ENCODE measurements at regions not wholly inside any gene's neighbourhood (a gene's known extent, or its start where the extent isn't known, plus 50 kb on each side); places are given as distances from the start of the nearest gene placed in this dataset.

DNA sequence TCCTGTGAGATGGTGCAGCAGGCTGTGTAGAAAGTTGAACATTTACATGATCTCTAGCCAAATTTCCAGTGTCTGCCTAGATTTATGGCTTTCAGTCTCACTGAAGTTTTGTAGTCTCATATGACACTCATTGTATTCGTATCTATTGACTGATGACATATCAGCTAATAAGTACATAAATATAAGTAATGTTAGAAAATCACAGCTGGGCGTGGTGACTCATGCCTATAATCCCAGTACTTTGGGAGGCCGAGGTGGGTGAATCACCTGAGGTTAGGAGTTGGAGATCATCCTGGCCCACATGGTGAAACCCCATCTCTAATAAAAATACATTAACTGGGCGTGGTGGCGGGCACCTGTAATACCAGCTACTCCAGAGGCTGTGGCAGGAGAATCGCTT lies 54.7 kb upstream of the HTR2A start:
- TF ChIP-seq, protein P1, sequence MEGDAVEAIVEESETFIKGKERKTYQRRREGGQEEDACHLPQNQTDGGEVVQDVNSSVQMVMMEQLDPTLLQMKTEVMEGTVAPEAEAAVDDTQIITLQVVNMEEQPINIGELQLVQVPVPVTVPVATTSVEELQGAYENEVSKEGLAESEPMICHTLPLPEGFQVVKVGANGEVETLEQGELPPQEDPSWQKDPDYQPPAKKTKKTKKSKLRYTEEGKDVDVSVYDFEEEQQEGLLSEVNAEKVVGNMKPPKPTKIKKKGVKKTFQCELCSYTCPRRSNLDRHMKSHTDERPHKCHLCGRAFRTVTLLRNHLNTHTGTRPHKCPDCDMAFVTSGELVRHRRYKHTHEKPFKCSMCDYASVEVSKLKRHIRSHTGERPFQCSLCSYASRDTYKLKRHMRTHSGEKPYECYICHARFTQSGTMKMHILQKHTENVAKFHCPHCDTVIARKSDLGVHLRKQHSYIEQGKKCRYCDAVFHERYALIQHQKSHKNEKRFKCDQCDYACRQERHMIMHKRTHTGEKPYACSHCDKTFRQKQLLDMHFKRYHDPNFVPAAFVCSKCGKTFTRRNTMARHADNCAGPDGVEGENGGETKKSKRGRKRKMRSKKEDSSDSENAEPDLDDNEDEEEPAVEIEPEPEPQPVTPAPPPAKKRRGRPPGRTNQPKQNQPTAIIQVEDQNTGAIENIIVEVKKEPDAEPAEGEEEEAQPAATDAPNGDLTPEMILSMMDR (IDR thresholded peaks at IDR 0.05) = no peak
- DNase-seq (no peak), ATAC-seq (no peak)
- intact Hi-C loops (cut with micrococcal nuclease) = no loop called here
- H3K4me1 Mint-ChIP-seq (ENCODE audit: low read depth) = no peaks in the 10 kb centered on the region
- no peak overlapping the region for H3K4me3 Mint-ChIP-seq
- CTCF ChIA-PET = interaction anchor here (1.5 kb wide), 1 partner anchor 11 kb away, joined by 4 read pairs; no protein-coding TSS in a partner anchor
- H3K36me3 Mint-ChIP-seq (ENCODE audit: low read depth) = no peaks in the 10 kb centered on the region
- H3K9me3 Mint-ChIP-seq = no peaks in the 10 kb centered on the region
- no peak overlapping the region for H3K27ac Mint-ChIP-seq
- no peaks in the 10 kb centered on the region for H3K27me3 Mint-ChIP-seq
- POLR2A ChIA-PET = no interaction called here

DNA sequence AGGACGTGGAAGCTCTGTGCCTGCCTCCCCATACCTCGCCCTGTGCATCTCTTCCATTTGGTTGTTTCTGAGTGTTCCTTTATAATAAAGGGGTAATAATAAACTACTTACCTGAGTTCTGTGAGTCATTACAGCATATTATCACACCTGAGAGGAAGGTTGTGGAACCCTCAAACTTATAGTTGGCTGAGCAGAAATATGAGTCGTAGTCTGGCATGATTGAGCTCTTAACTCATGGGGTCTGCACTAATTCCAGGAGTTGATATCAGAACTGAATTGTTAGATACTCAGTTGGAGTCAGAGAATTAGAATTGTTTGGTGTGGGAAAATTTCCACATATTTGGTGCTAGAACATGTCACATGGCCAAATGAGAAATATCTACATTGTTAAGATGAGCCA lies 52.4 kb upstream of the HTR2A start:
- H3K9me3 Mint-ChIP-seq = no peaks in the 10 kb centered on the region
- intact Hi-C loops (cut with micrococcal nuclease) = no loop called here
- H3K36me3 Mint-ChIP-seq (ENCODE audit: low read depth) = no peaks in the 10 kb centered on the region
- TF ChIP-seq, protein P1 (IDR thresholded peaks at IDR 0.05) = no peak
- H3K27ac Mint-ChIP-seq = no peak overlapping the region
- no peak overlapping the region for H3K4me3 Mint-ChIP-seq
- DNase-seq (no peak), ATAC-seq (no peak)
- ChIA-PET POLR2A (no interaction called here), CTCF (interaction anchor here (0.8 kb wide), 1 partner anchor 10 kb away, joined by 3 read pairs; no protein-coding TSS in a partner anchor)
- H3K4me1 Mint-ChIP-seq (ENCODE audit: low read depth) = no peaks in the 10 kb centered on the region
- H3K27me3 Mint-ChIP-seq = no peaks in the 10 kb centered on the region

DNA sequence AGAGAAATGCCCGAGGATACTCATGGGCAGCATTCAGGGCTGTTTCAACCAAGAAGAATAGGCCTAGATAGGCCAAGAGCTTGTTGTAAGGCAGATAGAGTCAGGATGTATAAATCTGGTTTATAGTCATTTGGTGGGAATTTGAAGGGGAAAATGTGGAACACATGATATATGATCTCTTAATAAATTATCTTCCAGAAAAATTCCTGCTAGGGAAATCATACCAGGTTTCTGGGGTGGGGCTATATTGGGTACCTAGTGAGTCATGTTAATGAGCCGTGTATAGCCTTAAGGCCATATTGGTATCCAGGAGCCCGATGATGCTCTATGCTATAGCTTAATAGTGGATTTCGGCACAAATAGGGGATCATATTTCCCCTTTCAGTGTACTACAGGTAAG lies 51.5 kb upstream of the HTR2A start:
- ATAC-seq (no peak), DNase-seq (no peak)
- TF ChIP-seq, protein P1 (IDR thresholded peaks at IDR 0.05) = no peak
- Mint-ChIP-seq H3K27ac (no peak overlapping the region), H3K36me3 (ENCODE audit: low read depth) (no peaks in the 10 kb centered on the region), H3K9me3 (no peaks in the 10 kb centered on the region), H3K27me3 (no peaks in the 10 kb centered on the region), H3K4me1 (ENCODE audit: low read depth) (no peaks in the 10 kb centered on the region), H3K4me3 (no peak overlapping the region)
- intact Hi-C loops (cut with micrococcal nuclease) = no loop called here
- ChIA-PET POLR2A (no interaction called here), CTCF (interaction anchor here (0.8 kb wide), 1 partner anchor 11 kb away, joined by 3 read pairs; no protein-coding TSS in a partner anchor)

DNA sequence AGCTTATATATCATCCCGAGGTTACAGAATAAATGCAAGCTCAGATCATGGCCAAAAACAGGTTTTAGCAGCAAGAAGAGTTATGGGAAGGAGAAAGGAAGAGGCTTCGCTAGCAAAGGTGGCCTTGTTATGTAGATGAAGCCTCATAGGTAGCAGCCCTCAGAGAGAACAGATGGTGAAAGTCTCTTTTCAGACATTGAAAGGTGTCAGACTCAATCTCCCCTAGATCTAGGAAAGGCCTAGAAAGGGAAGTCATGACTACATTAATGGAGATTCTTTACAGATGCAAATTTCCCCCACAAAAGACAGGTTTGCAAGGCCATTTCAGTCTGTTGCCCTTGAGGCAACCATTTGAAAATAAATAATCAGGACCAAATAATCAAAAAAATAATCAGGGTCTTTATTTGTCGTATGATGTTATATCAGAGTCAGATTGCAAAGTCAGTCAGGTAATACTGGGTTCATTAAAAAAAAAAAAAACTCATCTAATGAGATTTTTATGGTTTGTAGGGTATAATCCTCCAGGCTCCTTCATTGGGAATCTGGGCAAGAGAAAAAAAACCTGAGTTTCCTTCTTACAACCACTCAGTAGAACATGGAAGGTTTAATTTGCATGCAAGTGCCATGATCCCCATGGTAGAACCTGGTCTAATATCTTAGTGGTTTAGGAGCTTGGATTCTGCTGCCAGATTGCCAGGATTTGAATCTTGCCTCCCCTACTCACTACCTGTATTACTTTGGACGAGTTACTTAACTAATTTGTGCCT lies 50.8 kb upstream of the HTR2A start:
- H3K27ac Mint-ChIP-seq = no peak overlapping the region
- intact Hi-C loops (cut with micrococcal nuclease) = no loop called here
- ATAC-seq (no peak), DNase-seq (no peak)
- H3K9me3 Mint-ChIP-seq = peaks cover 1% of the 10 kb centered on the region
- H3K4me3 Mint-ChIP-seq = no peak overlapping the region
- no peaks in the 10 kb centered on the region for H3K27me3 Mint-ChIP-seq
- H3K36me3 Mint-ChIP-seq (ENCODE audit: low read depth) = no peaks in the 10 kb centered on the region
- POLR2A ChIA-PET = no interaction called here
- no peaks in the 10 kb centered on the region for H3K4me1 Mint-ChIP-seq (ENCODE audit: low read depth)
- CTCF ChIA-PET = no interaction called here
- TF ChIP-seq, protein P1 (IDR thresholded peaks at IDR 0.05) = no peak
